KG1 (cell line): ENCODE measurements at regions not wholly inside any gene's neighbourhood (a gene's known extent, or its start where the extent isn't known, plus 50 kb on each side); places are given as distances from the start of the nearest gene placed in this dataset.

ENCODE experiments used
- DNase-seq: peaks from one replicate; lab custom pipeline; 2025; lab: John Stamatoyannopoulos, UW

DNA sequence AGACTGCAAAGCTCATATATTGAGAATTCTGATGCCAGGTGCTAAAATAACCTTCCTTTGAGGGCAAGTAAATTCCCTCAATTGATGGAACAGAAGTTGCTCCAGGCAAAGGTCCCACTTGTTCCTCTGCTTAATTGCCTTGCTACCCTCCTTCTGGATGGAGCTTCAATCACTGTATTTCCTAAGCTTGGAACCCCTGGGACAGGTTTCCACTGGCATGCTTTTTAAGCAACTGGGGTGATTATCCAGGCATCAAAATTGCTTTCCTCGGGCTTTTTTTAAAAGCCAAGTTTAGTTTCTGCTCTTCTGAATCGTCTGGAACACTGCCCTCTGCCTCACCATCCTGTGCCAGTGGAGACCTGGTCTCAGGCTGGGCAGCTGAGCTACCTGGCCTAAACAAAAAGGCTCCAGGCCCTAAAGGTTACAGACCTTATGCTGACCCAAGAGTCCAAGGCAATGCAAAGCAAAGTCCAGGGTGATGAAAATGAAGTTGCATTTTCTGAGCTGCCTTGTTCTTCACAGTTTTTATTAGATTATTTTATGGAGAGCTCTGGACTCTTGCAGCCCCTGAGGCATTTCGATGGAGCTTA lies 167.9 kb upstream of the CD180 start:
- no peak for DNase-seq

- no peak for DNase-seq
Observed at GRCh38 chr5:67363963-67364362, 167.4 kb upstream of the CD180 start.

GRCh38 chr5:67363180-67363709 lies 166.6 kb upstream of the CD180 start:
- DNase-seq: no peak

- DNase-seq: no peak
Observed at GRCh38 chr5:67361932-67362729, 165.5 kb upstream of the CD180 start.

DNA sequence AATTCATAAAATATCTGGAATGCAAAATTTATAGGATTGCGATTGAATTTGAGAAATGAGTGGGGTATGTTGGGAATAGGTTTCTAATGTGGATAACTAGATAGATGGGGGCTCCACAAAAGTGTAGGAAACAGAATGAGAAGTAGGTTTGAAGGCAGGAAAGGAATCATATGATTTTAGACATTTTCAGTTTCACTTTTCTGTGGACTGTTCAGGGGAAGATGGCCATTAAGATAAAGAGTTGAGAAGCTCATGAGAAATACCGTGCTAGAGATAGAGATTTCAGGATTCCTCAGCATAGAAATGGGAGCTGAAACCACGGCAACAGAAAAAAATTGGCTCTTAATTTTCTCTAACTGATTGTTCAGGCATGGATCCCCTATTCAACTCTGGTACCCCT lies 163.4 kb upstream of the CD180 start:
- DNase-seq: no peak

DNA sequence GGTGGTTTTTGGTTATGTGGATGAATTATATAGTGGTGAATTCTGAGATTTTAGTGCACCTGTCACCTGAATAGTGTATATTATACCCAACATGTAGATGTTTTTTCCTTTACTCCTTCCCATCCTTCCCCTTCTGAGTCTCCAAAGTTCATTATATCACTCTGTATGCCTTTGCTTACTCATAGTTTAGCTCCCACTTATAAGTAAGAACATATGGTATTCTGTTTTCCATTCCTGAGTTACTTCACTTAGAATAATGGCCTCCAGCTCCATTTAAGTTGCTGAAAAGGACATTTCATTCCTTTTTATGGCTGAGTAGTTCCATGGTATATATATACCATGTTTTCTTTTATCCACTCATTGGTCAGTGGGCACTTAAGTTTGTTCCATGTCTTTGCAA lies 161.6 kb upstream of the CD180 start:
- DNase-seq: no peak

DNA sequence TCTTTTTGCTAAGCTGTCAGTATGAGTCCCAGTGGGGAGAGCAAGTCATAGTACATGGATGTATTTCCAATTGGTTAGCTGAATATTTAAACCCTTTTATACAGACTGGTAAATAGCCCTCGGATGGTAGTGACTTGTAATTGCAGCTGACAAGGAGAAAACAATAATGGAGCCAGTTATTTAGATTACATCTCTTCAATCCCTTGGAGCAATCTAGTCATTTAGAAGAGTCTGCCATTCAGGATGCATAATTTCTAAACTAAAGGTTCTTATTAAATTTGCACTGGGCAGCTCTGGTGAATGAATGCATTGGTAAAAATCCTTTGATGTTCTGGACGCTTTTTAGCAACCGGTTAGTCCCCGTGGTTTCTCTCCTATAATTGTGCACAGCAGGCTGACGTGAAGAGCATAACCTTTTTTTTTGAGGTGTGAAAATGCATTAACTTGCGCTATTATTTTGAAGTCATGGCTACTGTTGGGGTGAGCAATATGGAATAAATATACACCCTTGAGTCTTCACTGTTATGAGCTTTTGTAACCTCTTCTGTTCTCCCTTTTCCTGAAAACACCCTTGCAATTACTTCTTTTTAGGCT lies 158.6 kb upstream of the CD180 start:
- DNase-seq: no peak

DNA sequence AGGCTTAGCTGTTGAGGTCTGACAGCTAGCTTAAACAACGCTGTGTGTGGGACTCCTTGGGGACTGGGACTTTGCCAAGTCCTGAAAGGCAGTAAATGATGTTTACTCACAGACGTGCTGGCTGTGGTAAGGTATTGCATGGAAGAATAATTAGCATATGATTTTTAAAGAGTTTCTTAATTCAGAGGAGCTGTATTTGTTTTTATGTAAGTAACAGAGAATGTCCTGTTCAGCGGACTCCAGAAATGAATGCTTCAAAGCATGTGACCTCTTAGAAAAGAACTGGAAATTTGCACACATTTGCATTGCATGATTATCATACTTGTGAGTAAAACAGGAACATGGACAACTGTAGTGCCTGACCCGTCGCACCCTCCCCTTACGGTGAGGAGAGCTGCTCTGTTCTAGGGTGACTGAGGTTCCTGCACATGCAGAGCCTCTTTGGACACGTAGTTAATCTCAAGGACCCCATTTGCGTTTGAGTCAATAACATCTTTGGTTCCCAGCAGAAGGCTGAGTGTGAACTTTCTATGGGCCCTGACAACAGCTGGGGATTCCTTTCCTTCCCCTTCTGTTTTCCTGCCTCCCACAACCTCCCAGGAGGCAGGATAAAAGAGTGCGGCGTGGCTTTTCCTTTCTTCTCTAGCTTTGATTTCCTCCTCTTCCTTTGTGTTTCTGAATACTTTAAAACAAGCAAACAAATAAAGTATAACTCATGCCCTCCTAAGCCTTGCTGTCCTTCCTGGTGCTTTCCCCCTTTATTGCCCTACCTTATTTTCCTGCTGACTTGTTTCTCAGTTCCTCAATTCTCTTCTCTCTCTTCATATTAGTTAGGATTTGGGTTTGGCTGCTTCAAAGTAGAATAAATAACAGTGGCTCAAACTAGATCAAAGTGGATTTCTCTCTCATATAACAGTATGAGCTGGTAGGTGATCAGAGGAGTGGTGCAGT lies 157.2 kb upstream of the CD180 start:
- no peak for DNase-seq

DNA sequence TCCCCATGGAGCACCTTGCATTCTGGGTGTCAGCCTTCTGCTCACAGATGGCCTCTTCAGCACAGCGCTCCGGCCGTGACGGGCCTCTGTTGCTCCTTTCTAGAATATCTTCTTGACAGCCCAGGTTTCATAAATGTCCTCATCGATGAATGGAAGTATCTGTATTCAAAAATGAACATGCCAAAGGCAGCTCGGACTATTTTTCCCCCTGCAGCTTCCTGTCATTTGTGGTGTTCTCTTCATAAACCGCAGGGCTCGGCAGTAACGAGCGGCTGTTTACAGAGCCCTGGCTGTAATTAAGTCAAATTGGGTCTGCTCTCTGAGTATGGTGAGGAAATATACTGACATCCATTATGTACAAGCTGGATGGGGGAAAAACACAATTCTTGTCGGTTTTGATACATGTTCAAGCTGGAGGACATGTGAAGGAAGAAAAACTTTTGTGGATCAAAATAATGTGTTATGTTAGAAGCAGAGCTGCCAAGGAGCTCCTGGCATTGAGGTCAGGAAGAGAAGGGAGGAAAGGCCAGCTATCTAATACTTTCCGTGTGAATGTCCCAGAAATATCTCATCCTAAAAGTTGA lies 154.1 kb upstream of the CD180 start:
- no peak for DNase-seq

DNA sequence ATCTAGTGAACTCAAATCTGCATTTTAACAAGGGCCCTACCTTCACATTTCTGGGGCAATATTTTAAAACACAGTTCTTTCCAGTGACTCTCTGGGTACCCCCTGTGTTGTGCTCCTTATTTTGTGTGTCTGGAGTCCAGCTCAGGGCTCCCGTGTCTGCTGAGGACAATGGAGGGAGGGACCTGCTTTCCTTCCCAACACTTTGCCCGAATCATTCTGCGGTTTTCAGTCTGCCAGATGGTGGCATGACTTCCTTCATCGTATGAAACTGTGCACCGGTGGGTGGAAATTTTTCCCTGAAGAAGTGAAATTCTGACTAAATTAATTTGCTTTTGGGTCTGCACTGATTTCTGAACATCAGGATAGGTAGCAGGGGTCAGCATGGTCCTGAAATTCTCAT lies 153.6 kb upstream of the CD180 start:
- DNase-seq: no peak

DNA sequence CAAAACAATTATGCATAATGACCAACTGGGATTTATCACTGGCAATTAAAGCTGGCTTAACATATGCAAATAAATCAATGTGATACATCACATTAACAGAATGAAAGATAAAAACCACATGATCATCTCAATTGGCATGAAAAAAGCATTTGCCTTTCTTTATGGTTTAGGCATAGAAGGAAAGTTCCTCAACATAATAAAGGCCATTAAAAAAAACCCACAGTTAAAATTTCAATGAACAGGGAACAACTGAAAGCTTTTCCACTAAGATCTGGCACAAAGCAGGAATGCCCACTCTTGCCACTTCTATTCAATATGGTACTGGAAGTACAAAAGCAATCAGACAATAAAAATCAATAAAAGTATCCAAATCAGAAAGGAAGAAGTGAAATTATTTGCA lies 151.2 kb upstream of the CD180 start:
- DNase-seq: no peak

- DNase-seq: no peak
Observed at GRCh38 chr5:67346611-67347010, 150.0 kb upstream of the CD180 start.

GRCh38 chr5:67344870-67345269 lies 148.3 kb upstream of the CD180 start:
- DNase-seq: no peak

DNA sequence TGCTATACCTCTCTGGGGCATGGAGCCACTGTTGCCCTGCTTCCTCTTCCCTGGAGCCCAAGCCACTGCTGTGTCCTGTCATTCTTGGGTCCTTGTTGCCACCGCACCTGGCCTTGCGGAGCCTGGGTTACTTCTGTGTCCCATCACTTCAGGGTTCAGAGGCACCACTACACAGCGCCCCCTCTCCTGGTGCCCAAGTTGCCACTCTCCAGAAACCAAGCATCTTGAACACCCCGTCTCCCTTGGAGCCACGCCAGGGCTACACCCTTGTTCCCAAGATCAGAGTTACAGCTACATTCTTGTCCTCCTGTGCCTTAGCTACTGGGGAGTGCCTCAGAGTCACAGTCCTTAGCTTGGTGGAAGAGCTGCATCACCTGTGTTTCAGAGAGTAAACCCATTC lies 147.2 kb upstream of the CD180 start:
- DNase-seq: no peak

DNA sequence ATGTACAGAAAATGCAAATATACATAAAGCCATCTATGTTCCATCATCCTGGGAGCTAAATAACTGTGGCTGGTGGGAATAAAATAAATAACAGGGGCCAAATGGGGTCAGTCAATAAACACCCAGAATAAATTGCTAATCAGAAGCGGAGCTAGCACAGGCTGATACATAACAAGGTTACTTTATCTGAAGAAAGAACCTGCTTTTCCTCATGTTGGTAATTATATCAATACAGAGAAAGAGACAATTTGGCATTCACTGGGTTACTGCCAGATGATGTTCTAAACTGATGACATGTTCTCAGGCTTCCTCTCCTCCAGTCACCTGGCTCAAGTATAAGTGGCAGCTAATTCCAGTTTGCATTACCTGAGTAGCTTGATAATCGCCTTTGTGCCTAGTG lies 144.9 kb upstream of the CD180 start:
- DNase-seq: no peak

GRCh38 chr5:67339219-67339767 lies 142.7 kb upstream of the CD180 start:
- DNase-seq: no peak

DNA sequence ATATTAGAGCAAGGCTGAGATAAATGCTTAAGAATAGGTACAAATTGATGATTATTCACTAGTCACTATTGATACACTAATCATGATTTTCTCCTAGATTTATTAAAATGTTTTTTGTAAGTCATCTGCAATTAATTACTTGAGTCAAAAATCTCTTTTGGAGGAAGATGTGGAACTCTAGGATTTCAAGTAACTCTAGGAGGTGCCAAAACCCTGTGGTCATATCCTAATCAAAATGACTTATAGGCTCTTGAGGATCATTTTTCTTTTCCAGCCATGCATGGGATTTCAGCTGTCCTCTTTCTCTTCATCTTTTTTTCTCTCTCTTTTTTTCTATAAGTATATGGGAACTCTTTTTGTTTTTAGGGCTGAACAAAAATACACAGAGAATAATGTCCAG lies 141.8 kb upstream of the CD180 start:
- no peak for DNase-seq

- DNase-seq: no peak
Observed at GRCh38 chr5:67337751-67338150, 141.2 kb upstream of the CD180 start.

DNA sequence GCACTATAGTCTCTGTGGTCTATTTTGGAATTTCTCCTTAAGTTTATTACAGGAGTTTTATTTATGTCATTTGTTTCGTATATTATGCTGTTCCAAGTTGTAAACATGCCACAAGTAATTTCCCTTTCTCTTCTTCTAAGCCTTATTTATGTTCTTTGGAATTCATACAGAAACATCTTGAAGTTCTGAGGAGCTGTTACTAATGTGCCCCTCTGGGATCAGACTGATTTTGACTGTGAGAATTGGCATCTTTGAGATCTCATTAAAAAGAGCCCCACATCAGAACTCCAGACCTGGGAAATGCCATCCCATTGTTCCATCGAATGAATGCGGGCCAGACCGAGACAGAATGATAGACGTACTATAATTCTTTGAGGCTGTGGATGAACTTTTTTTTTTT lies 138.8 kb upstream of the CD180 start:
- DNase-seq: no peak

DNA sequence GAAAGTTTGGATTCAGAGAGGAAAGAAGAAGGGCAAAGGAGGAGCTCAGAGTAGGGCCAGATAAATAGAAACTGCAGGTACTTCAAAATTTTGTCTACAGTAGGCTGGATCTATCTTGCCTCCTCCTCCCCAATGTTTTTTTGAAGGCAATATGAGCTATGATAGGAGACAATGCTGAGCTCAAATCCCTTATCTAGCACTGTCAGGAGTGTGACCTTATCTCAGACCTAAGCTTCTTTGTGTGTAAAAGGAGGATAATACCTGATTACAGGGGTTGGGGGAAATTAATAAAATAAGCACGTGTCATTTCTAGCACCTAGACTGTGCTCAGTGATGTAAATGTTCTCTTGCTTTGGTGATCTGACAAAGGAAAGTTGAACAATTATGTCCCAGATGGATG lies 137.8 kb upstream of the CD180 start:
- no peak for DNase-seq

- DNase-seq: no peak
Observed at GRCh38 chr5:67333171-67333570, 136.6 kb upstream of the CD180 start.
